ENCODE measurements at regions not wholly inside any gene's neighbourhood (a gene's known extent, or its start where the extent isn't known, plus 50 kb on each side); places are given as distances from the start of the nearest gene placed in this dataset.

DNA sequence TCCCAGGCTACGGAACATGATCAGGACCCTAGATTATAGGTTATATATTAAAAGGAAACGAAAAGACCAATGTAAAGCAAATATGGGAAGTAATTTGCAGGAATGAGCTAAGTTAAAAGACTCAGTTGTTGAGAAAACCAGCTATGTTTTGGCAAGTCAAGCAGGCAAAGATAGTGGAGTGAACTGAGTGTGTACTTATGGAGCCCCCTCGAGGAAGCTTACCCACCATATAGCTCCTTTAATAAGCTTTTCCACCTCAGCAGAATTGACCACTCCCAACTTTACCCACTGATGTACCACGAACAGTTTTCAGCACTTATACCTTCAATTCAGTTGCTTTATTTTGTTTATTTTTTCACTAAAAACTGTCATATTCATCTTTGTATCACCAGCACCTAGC lies 57.3 kb upstream of the PJA2 start:
- TF ChIP-seq CTCF (conservative IDR thresholded peaks at IDR 0.05; ENCODE audit: low read depth, low read length) (no peak), EZH2 (IDR thresholded peaks at IDR 0.05; ENCODE audit: borderline replicate concordance, low read depth, low read length, poor library complexity, severe bottlenecking) (no peak)
